Mammary epithelial cell (primary cell): ENCODE measurements at regions not wholly inside any gene's neighbourhood (a gene's known extent, or its start where the extent isn't known, plus 50 kb on each side); places are given as distances from the start of the nearest gene placed in this dataset.

ENCODE experiments used
- EZH2 ChIP-seq: IDR thresholded peaks from 2 replicates; pipeline ENCODE4 v1.6.1; 2012; ENCODE audit warnings: low read length, inconsistent platforms, borderline replicate concordance
- TF ChIP-seq, protein P1 (sequence below), 2 donors: IDR thresholded peaks in 1 of 2; conservative IDR thresholded peaks in 1 of 2; 2 replicates each; pipeline ENCODE4 v1.5.1; 2011 to 2012; ENCODE audit warnings: inconsistent platforms in 2 of 2, low read length in 2 of 2, mild to moderate bottlenecking in 2 of 2, control low read depth in 1 of 2, low read depth in 1 of 2; ENCODE audit not compliant: insufficient read depth in 1 of 2; ENCODE audit errors: extremely low read depth in 1 of 2

DNA sequence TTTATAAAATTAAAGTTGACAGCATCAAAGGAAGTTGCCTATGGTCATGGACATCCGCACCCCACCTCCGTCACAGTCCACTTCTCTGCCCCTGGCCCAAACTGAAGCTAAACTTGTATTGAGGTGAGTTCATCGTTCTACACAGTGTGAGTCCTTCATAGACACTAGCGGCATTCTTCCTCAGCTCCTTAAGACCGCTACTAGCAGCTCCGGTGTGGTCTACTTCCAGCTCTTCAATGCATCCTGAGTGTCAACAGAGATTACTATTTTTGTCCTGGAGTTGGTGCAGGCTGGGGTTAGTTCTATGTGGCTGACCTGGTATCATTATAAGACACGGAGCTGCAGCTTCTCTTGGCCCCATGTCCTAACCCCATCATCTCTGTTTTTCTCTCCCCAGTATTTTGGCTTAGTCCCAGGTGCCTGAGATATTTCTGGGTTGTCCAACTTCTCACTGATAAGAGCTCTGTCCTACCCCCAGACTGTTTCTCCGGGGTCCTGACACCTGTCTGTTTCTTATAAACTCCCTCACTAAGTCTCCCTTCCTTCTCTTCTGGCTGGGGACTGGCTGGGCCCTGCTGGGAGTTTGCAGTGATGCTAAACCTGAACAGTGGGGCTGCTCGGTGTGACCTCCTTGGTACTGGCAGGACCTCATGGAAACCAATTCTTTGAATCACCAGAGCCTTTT is 169.2 kb upstream of the ATP10A start:
- TF ChIP-seq, protein P1, sequence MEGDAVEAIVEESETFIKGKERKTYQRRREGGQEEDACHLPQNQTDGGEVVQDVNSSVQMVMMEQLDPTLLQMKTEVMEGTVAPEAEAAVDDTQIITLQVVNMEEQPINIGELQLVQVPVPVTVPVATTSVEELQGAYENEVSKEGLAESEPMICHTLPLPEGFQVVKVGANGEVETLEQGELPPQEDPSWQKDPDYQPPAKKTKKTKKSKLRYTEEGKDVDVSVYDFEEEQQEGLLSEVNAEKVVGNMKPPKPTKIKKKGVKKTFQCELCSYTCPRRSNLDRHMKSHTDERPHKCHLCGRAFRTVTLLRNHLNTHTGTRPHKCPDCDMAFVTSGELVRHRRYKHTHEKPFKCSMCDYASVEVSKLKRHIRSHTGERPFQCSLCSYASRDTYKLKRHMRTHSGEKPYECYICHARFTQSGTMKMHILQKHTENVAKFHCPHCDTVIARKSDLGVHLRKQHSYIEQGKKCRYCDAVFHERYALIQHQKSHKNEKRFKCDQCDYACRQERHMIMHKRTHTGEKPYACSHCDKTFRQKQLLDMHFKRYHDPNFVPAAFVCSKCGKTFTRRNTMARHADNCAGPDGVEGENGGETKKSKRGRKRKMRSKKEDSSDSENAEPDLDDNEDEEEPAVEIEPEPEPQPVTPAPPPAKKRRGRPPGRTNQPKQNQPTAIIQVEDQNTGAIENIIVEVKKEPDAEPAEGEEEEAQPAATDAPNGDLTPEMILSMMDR (conservative IDR thresholded peaks at IDR 0.05 in 1 of 2, IDR thresholded peaks at IDR 0.05 in 1 of 2; ENCODE audit: extremely low read depth in 1 of 2, insufficient read depth in 1 of 2, low read depth in 1 of 2, low read length in 2 of 2), result no peak
- no peak for TF ChIP-seq EZH2
